NCI-H2081 treated with DMSO at 0.1 percent for 48 hours (cell line): ENCODE measurements at regions not wholly inside any gene's neighbourhood (a gene's known extent, or its start where the extent isn't known, plus 50 kb on each side); places are given as distances from the start of the nearest gene placed in this dataset.
"Not testable (repeated sequence)": the region's sequence is repeated elsewhere in the genome, so short reads cannot be mapped to it uniquely, and the experiment has no call there.

Experiments
- DNase-seq: peaks from one replicate; lab custom pipeline; 2025; lab: John Stamatoyannopoulos, UW

- no peak for DNase-seq
Measured at GRCh38 chr2:236375973-236376476, 111.8 kb upstream of the ASB18 start.

- peak; percentile 8 for DNase-seq
Measured at GRCh38 chr2:236376566-236377244, 112.5 kb upstream of the ASB18 start.

- DNase-seq = no peak
Measured at GRCh38 chr2:236380051-236380612, 115.9 kb upstream of the ASB18 start.

- not testable (repeated sequence) for DNase-seq
Measured at GRCh38 chr2:236381253-236381652, 117.0 kb upstream of the ASB18 start.

GRCh38 chr2:236389284-236390216 lies 125.3 kb upstream of the ASB18 start:
- DNase-seq = not testable (repeated sequence)

GRCh38 chr2:236393101-236393500 lies 128.9 kb upstream of the ASB18 start:
- no peak for DNase-seq

GRCh38 chr2:236393581-236393980 lies 129.4 kb upstream of the ASB18 start:
- no peak for DNase-seq

GRCh38 chr2:236394571-236394970 lies 130.4 kb upstream of the ASB18 start:
- DNase-seq = no peak

- DNase-seq = no peak
Measured at GRCh38 chr2:236395067-236395466, 130.9 kb upstream of the ASB18 start.

- DNase-seq = no peak
Measured at GRCh38 chr2:236396818-236397350, 132.7 kb upstream of the ASB18 start.

- no peak for DNase-seq
Measured at GRCh38 chr2:236397681-236398080, 133.5 kb upstream of the ASB18 start.

GRCh38 chr2:236399409-236399808 lies 135.2 kb upstream of the ASB18 start:
- no peak for DNase-seq

- no peak for DNase-seq
Measured at GRCh38 chr2:236400046-236400574, 135.9 kb upstream of the ASB18 start.

- DNase-seq = no peak
Measured at GRCh38 chr2:236400594-236401360, 136.6 kb upstream of the ASB18 start.

- no peak for DNase-seq
Measured at GRCh38 chr2:236402033-236402790, 138.0 kb upstream of the ASB18 start.

- DNase-seq = no peak
Measured at GRCh38 chr2:236403125-236403524, 138.9 kb upstream of the ASB18 start.

GRCh38 chr2:236403811-236404210 lies 139.6 kb upstream of the ASB18 start:
- DNase-seq = no peak

- DNase-seq = no peak
Measured at GRCh38 chr2:236404346-236404745, 140.1 kb upstream of the ASB18 start.

GRCh38 chr2:236405357-236405756 lies 141.2 kb upstream of the ASB18 start:
- no peak for DNase-seq

GRCh38 chr2:236408090-236408489 lies 143.9 kb upstream of the ASB18 start:
- no peak for DNase-seq

GRCh38 chr2:236408786-236409185 lies 144.6 kb upstream of the ASB18 start:
- no peak for DNase-seq
